OCI-LY7 (cell line): ENCODE measurements at regions not wholly inside any gene's neighbourhood (a gene's known extent, or its start where the extent isn't known, plus 50 kb on each side); places are given as distances from the start of the nearest gene placed in this dataset.
"Not testable (repeated sequence)": the region's sequence is repeated elsewhere in the genome, so short reads cannot be mapped to it uniquely, and the experiment has no call there.

Source experiments
- BruUV-seq: library from RNA; stranded (reverse); fragments of 400-500 nt; replicated peaks from 2 replicates; lab custom pipeline; 2021; lab: Mats Ljungman, UMichigan
- CTCF ChIA-PET: fragments of 300-600 bp; sonication (Branson Sonifier 250); formaldehyde crosslinking; loops from one replicate; lab custom pipeline; 2022; ENCODE audit warnings: antibody characterized with exemption; ENCODE audit not compliant: unreplicated experiment; lab: Charles Lee
- POLR2A ChIA-PET: fragments of 300-600 bp; sonication (Branson Sonifier 250); formaldehyde crosslinking; loops from one replicate; lab custom pipeline; 2022; ENCODE audit warnings: antibody characterized with exemption; lab: Charles Lee
- DNase-seq: peaks from one replicate; pipeline ENCODE4 v3.0.0-alpha.2; 2015; ENCODE audit warnings: low spot score
- H2AFZ ChIP-seq: fragments of 200-600 bp; sonication (generic), shearing (Covaris generic); 2 replicates; pipeline ENCODE4 v1.6.1; 2014; ENCODE audit warnings: mild to moderate bottlenecking, antibody characterized with exemption, low read length, moderate library complexity
- H3K27ac ChIP-seq: fragments of 200-600 bp; sonication (generic); 2 replicates; pipeline ENCODE4 v1.5.1; 2014; ENCODE audit warnings: mixed run types, low read depth, mild to moderate bottlenecking, moderate library complexity, low read length, inconsistent platforms; ENCODE audit not compliant: poor library complexity, severe bottlenecking
- H3K36me3 ChIP-seq: fragments of 200-600 bp; sonication (generic); 2 replicates; pipeline ENCODE4 v1.6.1; 2014; ENCODE audit warnings: mild to moderate bottlenecking, antibody characterized with exemption, low read length, moderate library complexity, mixed read lengths; ENCODE audit not compliant: insufficient read depth
- H3K4me1 ChIP-seq: fragments of 200-600 bp; sonication (generic); 2 replicates; pipeline ENCODE4 v1.5.1; 2014; ENCODE audit warnings: mild to moderate bottlenecking, low read length; ENCODE audit not compliant: insufficient read depth, poor library complexity, severe bottlenecking
- H3K4me2 ChIP-seq: fragments of 200-600 bp; sonication (generic); 2 replicates; pipeline ENCODE4 v1.6.1; 2014; ENCODE audit warnings: mild to moderate bottlenecking, low read length
- H3K4me3 ChIP-seq: fragments of 200-600 bp; sonication (generic); 2 replicates; pipeline ENCODE4 v1.5.1; 2014; ENCODE audit warnings: mild to moderate bottlenecking, low read depth, low read length; ENCODE audit not compliant: poor library complexity, severe bottlenecking
- H3K79me2 ChIP-seq: fragments of 200-600 bp; sonication (generic); 2 replicates; pipeline ENCODE4 v1.6.1; 2016; ENCODE audit warnings: low read depth, mild to moderate bottlenecking, low read length, moderate library complexity, mixed read lengths; ENCODE audit not compliant: insufficient read depth
- H3K9me2 ChIP-seq: fragments of 200-600 bp; sonication (generic); 2 replicates; pipeline ENCODE4 v1.6.1; 2016; ENCODE audit warnings: mild to moderate bottlenecking, low read length, mixed read lengths; ENCODE audit not compliant: insufficient read depth
- H3K9me3 ChIP-seq: fragments of 200-600 bp; sonication (generic); 2 replicates; pipeline ENCODE4 v1.6.1; 2014; ENCODE audit warnings: mild to moderate bottlenecking, mixed run types, low read length, mixed read lengths
- H4K20me1 ChIP-seq: fragments of 200-600 bp; sonication (generic); 2 replicates; pipeline ENCODE4 v1.6.1; 2014; ENCODE audit warnings: mild to moderate bottlenecking, antibody characterized with exemption, low read length, moderate library complexity, mixed read lengths; ENCODE audit not compliant: insufficient read depth
- EZH2phosphoT487 ChIP-seq: fragments of 200-600 bp; sonication (generic); IDR thresholded peaks from 2 replicates; pipeline ENCODE4 v1.6.1; 2018; ENCODE audit warnings: low read depth, borderline replicate concordance, mild to moderate bottlenecking, mixed run types, antibody characterized with exemption, low read length, moderate library complexity, mixed read lengths
- intact Hi-C: fragments of 100-400 bp; cut with micrococcal nuclease; formaldehyde crosslinking; loops from one replicate; pipeline ENCODE4 v1.10.0; 2022; ENCODE audit not compliant: unreplicated experiment
- TF ChIP-seq, protein P1 (sequence below): fragments of 200-600 bp; sonication (generic); conservative IDR thresholded peaks from 2 replicates; pipeline ENCODE4 v1.5.1; 2014; ENCODE audit warnings: mild to moderate bottlenecking, antibody characterized with exemption, low read length, moderate library complexity, mixed read lengths

DNA sequence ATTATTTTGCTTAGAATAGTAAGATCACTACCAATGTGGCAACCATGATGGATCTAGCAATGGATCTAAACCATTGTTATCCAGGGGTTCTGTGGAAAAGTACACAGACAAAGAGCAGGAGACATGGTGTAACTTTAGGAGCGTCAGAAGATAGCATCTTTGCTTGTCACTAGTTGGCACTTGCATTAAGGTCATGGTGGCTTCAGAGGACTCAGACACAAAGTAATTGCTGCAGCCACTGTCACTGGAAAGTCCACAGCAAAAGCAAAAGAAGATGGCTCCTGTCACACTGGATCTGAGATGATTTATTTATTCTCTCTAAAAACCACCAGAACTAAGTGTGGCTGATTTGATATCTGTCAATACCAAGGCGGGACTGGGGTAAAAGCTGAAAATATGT lies 93.3 kb upstream of the PCDH20 start:
- CTCF ChIA-PET = no interaction called here
- Histone ChIP-seq H4K20me1 (no peaks in the 10 kb centered on the region), H3K79me2 (no peaks in the 10 kb centered on the region), H3K9me2 (no peaks in the 10 kb centered on the region), H3K4me2 (no peak overlapping the region), H3K27ac (no peak overlapping the region), H3K4me1 (no peaks in the 10 kb centered on the region), H3K9me3 (no peaks in the 10 kb centered on the region), H3K36me3 (no peaks in the 10 kb centered on the region), H2AFZ (no peak overlapping the region), H3K4me3 (no peak overlapping the region)
- TF ChIP-seq EZH2phosphoT487 = no peak
- no peak for DNase-seq
- BruUV-seq = no TSS peak
- intact Hi-C loops = no loop called here
- POLR2A ChIA-PET = no interaction called here

DNA sequence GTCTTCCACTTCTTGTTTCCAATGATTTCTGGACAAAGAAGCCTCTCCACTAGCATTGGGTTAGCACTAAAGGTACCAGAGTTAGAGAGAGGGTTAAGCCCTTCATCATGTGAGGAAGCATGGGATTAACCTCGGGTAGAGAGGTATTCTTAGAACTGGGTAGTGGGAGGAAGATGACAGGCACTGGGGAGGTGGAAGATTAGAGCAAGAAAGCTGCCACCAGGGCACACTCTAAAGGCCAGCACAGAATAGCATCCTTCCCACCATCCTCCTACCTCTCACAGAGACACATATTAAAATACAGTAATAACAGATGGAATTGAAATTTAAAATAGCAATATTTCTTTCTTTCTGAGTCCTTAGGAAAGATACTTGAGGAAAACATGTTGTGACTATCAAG lies 84.5 kb upstream of the PCDH20 start:
- no peak overlapping the region for H2AFZ ChIP-seq
- no peak overlapping the region for H3K4me3 ChIP-seq
- CTCF ChIA-PET = no interaction called here
- intact Hi-C loops = no loop called here
- H3K9me2 ChIP-seq = no peaks in the 10 kb centered on the region
- POLR2A ChIA-PET = no interaction called here
- TF ChIP-seq, protein P1, sequence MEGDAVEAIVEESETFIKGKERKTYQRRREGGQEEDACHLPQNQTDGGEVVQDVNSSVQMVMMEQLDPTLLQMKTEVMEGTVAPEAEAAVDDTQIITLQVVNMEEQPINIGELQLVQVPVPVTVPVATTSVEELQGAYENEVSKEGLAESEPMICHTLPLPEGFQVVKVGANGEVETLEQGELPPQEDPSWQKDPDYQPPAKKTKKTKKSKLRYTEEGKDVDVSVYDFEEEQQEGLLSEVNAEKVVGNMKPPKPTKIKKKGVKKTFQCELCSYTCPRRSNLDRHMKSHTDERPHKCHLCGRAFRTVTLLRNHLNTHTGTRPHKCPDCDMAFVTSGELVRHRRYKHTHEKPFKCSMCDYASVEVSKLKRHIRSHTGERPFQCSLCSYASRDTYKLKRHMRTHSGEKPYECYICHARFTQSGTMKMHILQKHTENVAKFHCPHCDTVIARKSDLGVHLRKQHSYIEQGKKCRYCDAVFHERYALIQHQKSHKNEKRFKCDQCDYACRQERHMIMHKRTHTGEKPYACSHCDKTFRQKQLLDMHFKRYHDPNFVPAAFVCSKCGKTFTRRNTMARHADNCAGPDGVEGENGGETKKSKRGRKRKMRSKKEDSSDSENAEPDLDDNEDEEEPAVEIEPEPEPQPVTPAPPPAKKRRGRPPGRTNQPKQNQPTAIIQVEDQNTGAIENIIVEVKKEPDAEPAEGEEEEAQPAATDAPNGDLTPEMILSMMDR = no peak
- no peak for TF ChIP-seq EZH2phosphoT487
- H3K4me1 ChIP-seq = no peaks in the 10 kb centered on the region
- no peaks in the 10 kb centered on the region for H4K20me1 ChIP-seq
- H3K79me2 ChIP-seq = no peaks in the 10 kb centered on the region
- H3K9me3 ChIP-seq = no peaks in the 10 kb centered on the region
- BruUV-seq = no TSS peak
- H3K36me3 ChIP-seq = no peaks in the 10 kb centered on the region
- no peak for DNase-seq
- no peak overlapping the region for H3K27ac ChIP-seq
- no peak overlapping the region for H3K4me2 ChIP-seq

DNA sequence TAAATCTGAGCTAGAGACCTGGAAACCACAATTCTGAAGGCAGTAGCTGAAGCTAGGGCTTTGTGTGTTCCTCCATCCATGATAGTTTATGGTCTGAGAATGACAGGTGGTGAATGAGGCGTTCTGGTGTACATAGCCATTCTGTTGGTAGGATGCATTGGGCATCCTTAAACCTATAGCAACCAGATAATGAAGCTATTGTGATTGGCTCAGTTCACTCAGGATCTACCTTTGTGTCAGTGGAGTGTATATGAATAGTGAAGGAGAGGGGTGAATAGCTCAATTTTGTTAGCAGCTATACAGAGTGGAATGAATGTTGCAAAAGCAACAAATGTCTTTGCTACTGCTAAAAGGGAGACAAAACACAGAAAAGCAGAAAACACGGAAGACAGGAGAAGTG lies 80.0 kb upstream of the PCDH20 start:
- intact Hi-C loops = no loop called here
- H3K4me1 ChIP-seq = no peaks in the 10 kb centered on the region
- H3K4me3 ChIP-seq = no peak overlapping the region
- H3K27ac ChIP-seq = no peak overlapping the region
- H3K9me3 ChIP-seq = no peaks in the 10 kb centered on the region
- BruUV-seq = no TSS peak
- no peak overlapping the region for H3K4me2 ChIP-seq
- H3K79me2 ChIP-seq = no peaks in the 10 kb centered on the region
- H3K36me3 ChIP-seq = no peaks in the 10 kb centered on the region
- H4K20me1 ChIP-seq = no peaks in the 10 kb centered on the region
- ChIA-PET POLR2A (no interaction called here), CTCF (no interaction called here)
- no peak for TF ChIP-seq EZH2phosphoT487
- TF ChIP-seq, protein P1 = no peak
- no peaks in the 10 kb centered on the region for H3K9me2 ChIP-seq
- no peak overlapping the region for H2AFZ ChIP-seq
- no peak for DNase-seq

DNA sequence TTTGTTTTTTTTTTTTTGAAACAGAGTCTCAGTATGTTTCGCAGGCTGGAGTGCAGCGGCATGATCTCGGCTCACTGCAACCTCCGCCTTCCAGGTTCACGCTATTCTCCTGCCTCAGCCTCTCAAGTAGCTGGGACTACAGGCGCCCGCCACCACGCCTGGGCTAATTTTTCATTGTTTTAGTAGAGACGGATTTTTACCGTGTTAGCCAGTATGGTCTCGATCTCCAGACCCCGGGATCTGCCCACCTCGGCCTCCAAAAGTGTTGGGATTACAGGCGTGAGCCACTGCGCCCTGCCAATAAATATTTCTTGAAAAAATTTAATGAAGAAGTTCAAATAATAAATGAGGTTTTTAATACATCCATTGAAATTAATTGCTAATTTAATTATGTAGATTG lies 77.9 kb upstream of the PCDH20 start:
- H3K4me2 ChIP-seq, H3K4me1 ChIP-seq, H2AFZ ChIP-seq, H3K9me3 ChIP-seq, H3K79me2 ChIP-seq, H3K4me3 ChIP-seq, H4K20me1 ChIP-seq, H3K36me3 ChIP-seq, intact Hi-C loops, DNase-seq, CTCF ChIA-PET, H3K27ac ChIP-seq, H3K9me2 ChIP-seq, BruUV-seq: not testable (repeated sequence)
- POLR2A ChIA-PET = interaction anchor here (0.7 kb wide), 1 partner anchor 92 kb away, joined by 3 read pairs; no protein-coding TSS in a partner anchor
